GM21619 (cell line): ENCODE measurements at regions not wholly inside any gene's neighbourhood (a gene's known extent, or its start where the extent isn't known, plus 50 kb on each side); places are given as distances from the start of the nearest gene placed in this dataset.

Source experiments
- ATAC-seq: cut with Tn5 transposase; IDR thresholded peaks from one replicate; pipeline ENCODE4 v1.9.1; 2021; ENCODE audit not compliant: unreplicated experiment

DNA sequence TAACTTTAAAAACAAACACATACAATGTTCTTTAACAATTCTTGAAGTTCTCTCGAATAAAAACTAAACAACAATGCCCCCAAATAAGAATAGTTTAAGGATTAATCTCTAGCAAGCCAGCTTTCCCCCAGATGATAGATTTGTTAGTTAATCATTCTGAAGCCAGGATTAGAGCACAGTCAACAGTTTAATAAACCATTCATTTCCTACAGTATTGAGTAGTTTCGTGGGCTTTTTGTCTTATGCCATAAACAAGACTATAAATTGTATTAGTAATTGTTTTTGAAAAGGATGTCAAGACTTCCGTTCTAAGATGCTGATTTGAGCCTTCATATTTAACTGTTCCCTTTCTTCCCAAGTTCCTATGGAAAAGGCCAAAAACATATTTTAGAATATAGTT lies 136.6 kb downstream of the PIK3R1 start:
- ATAC-seq: no peak

DNA sequence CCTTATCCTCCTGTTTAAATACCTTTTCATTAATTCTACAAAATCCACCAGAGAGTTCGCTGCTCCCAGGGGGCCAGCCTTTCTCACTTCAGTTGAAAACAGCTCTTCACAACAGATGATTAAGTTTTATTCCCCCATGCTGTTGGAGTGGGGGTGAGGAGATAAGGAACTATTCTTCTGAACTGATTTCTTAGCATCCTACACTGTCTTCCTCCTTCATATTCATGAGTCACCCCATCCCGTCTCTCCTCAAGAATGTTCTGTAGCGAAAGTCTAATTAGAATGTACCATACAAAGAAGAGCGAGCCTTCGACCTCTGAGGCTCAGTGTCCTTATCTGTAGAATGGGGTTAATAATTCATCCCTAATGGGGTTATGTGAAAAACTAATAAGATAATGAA lies 138.0 kb downstream of the PIK3R1 start:
- no peak for ATAC-seq

DNA sequence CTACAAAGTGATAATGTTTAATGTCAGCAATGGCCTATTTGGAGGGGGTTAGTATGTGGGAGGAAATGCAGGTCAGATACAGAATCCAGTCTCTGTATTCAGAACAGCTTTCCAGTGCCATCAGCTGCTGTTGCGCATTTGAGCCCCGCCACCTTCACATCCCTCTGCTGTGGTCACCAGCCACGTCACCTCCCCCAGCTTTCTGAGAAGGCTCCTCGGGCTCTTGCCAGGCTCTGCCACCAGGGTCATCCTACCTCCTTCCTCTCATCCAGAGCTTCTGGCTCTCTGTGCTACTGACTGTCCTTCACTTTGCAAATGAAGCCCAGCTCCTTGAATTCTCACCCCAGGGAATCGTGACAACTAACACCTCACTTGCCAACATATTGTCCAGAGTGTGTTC lies 138.8 kb downstream of the PIK3R1 start:
- no peak for ATAC-seq

DNA sequence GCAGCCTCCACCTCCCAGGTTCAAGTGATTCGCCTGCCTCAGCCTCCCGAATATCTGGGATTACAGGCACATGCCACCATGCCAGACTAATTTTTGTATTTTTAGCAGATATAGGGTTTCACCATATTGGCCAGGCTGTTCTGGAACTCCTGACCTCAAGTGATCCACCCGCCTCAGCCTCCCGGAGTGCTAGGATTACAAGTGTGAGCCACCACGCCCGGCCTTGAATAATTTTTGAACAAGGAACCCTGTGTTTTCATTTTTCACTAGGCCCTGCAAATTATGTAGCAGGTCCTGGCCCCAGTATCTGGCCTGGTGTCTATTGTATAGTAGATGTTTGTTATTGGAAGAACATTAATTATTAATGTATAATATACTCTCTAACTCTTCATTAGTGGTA lies 140.7 kb downstream of the PIK3R1 start:
- ATAC-seq: no peak

DNA sequence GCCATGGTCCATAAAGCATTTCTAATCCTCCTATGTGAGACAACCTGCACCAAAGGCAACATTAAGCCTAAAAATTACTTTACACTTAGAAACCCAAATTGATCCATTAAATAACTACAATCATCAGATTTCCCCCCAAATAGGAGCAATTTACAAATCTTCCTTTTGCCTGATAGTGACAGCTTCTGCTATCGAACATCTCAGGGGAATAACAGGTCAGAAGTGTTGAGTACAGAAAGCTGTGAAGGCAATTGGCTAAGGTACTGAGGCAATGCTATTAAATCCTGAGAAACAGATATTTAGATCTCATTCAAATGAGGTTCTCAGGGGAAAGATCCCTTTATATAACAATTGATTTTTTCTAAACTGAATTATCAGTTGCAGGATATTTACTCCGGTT lies 141.1 kb downstream of the PIK3R1 start:
- no peak for ATAC-seq

DNA sequence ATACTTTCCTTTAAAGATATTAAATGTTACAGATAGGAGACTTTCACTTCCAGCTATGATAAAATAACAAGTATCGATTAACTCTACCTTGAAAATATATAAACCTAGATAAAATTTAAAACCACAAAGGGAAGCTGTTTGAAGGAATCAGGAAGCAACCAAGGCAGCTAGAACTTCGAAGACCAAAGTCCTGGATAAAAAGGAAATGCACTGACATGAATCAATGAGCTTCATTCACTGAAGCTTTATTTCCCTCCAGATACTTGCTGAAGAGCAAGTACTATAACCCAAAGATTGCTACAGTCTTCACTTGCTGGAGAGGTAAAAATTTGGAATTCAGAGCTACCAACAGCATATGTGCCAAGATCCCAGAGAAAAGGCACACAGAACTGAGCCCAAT lies 144.1 kb downstream of the PIK3R1 start:
- ATAC-seq: no peak

DNA sequence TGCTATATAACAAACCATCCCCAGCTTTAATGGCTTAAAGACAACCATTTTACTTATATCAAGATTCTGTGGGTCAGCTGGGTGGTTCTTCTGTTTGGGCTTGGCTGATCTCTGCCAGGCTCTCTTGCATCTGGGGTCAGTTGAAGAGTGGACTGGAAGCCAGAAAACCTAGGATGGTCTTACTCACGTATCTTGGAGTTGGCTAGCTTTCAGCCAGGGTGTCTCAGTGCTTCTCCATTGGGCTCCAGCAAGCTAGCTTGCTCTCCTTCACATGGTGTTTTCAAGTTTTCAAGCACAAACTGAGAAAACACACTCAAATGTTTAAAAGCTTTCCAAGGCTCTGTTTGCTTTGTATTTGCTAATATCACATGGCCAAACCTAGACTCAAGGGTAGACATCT lies 146.8 kb downstream of the PIK3R1 start:
- no peak for ATAC-seq

DNA sequence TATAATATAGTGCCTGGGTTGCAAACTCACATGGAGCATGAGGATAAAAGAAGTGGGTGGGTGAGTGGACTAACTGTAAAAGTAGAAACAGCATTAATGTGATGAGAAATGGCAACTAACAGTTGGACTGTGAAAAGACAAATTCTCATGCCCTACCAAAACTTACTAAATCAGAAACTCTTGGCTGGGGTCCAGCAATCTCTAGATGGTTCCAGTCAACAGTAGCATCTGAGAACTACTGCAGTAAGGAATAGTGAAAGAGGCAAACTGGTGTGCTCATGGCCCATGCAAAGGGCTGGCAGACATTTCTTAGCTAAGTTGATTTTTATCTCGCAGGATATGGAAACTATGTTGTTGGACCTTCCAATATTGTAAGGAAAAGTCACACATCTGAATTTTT lies 150.3 kb downstream of the PIK3R1 start:
- ATAC-seq: no peak

DNA sequence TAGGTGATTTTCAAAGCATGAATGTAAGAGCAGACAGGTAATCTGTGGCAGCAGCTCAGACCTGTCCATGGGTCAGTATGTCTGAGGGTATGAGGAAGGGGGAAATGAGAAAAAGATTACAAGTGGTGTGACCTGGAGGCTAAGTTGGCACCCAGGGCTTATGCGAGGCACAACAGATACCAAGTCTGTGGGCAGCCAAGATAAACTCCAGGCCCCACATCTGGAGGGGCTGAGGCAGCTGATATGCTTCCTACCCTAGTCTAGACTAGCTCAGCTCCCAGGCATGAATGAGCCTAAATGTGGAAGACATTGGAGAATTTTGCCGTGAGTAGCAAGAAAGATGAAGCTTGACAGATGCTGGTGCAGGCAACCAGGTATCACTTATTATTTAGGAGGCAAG lies 151.7 kb downstream of the PIK3R1 start:
- ATAC-seq: no peak

DNA sequence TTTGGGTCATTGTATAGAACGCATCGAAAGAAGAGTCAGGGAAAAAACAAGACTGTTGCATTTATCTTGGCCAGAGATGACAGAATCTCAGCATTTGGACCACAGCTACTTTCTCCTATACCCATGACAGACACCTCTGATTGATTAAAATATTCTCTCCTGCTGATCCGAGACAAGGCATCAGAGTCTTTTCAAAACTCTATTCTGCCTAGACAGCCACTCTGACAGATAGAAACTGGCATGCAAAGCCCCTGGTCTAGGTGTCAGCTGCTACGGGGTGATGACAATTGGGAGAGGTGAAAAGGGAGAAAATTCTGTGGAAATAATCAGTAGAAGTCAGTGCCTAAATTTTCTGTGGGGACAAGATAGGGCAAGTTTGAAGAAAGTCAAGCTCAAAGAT lies 152.2 kb downstream of the PIK3R1 start:
- no peak for ATAC-seq

DNA sequence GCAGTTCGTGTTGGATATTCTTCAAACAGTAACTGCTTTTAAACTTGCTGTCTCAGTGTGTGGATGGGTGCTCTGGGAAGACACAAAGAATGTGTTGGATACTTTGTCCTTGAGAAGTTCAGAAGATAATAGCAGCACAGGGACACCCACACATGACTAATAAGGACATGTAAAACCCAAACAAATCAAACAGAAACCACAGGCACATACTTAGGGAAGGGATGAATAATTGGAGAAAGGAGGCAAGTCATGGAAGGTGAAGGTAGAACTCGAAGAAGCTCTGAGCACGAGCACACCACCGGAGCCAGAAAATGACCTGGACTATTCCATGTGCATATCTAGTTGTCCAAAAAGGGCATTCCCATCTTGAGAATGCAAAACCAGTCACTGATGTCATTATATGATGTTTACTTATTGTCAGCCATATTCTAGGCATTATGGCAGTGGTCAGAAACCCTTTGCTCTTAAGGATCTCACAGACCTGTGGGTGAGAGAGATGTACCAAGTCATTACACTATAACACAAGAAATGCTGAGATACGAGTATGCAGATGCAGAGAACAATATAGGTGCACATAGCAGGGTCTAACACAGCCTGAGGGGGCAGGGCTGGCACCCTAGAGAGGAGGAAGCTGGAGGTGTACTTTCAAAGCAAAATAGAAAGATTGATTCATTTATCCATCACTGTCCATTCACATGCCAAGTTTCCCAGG lies 152.9 kb downstream of the PIK3R1 start:
- ATAC-seq: no peak

DNA sequence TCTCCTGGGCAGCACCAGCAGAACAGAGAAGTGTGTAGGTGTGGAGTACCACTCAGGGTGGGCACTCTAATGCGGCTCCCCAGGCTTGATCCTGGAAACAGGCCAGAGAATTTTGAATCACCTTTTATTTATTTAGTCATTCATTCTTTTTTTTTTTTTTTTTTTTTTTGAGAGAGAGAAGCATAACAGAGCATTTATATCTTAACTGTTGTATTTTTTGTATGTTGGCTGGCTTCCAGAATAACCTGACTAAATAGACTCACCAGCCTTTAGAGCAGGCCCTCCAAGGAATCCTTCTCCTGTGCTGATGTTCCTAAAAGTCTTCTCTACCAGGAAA lies 153.4 kb downstream of the PIK3R1 start:
- ATAC-seq: no peak

DNA sequence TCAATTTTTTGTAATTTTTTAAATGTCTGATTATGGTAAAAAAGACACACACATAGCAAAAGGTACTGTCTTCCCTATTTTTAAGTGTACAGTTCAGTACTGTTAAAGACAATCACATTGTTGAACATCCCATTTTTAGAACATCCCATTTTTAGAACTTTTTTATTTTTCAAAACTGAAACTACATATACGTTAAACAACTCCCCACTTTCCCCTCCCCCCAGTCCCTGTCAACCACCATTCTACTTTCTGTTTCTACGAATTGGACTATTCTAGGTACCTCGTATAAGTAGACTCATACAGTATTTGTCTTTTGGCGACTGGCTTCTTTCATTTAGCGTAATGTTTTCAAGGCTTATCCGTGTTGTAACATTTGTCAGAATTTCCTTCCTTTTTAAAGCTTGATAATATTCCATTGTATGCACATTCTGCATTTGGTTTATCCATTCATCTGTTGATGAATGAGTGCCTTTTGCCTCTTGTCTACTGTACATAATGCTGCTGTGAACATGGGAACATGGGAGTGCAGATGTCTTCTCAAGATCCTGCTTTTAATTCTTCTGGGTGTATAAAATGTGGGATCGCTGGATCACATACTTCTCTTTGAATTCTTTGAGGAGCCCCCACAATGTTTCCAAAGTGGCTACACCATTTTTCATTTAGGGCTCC lies 154.0 kb downstream of the PIK3R1 start:
- peak; percentile 86 for ATAC-seq

DNA sequence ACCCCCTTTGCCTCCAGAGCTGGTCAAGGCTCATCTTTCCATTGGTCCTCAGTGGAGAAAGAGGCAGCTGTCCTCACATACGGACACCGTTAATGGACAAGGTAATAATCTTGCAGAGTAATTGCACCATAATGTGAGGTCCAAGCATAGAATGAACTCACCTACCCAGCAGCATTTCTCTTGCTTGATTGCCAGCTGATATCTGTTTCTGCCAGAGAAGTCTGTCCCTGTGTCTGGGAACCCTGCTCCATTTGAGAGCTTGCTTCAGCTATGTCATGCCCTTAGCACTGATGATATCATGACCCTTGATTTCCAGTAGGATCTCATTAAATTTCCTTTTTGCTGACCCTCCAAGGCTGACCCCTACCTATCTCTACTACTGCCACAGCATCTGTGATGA lies 154.6 kb downstream of the PIK3R1 start:
- ATAC-seq: no peak

DNA sequence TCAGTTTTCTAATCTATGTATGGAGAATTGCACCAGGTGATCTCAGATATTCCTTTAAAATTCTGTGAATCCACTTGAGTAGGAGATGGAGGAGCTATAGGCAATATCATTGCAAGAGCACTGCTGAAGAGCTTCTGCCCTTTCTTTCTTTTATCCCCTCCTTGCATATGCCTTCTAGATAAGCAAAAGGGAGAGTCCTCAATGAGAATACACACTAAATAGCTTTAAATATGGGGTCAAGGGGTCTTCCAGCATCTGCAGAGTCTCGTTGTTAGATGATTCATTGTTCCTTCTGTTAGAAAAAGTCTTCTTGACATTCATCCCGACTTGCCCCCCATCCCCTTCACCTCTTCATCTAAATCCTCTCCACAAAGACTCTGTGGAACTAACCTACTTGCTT lies 156.1 kb downstream of the PIK3R1 start:
- ATAC-seq: no peak

DNA sequence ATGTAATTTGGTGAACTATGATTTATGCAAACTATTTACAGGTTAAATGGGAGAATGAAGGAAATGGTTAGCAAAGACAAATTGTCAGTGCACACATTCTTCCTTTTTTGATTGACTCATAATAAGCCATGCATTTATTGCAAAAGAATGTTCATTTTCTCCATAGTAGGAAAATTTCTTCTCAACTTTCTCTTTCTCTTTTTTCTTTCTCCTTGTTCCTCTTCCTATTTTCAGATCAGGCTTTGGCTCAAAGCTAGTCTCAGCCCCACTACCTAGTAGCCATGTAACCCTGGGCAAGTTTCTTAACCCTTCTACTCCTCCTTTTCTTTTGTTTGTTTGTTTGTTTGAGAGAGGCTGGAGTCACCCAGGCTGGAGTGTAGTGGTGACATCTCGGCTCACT lies 156.6 kb downstream of the PIK3R1 start:
- ATAC-seq: no peak

DNA sequence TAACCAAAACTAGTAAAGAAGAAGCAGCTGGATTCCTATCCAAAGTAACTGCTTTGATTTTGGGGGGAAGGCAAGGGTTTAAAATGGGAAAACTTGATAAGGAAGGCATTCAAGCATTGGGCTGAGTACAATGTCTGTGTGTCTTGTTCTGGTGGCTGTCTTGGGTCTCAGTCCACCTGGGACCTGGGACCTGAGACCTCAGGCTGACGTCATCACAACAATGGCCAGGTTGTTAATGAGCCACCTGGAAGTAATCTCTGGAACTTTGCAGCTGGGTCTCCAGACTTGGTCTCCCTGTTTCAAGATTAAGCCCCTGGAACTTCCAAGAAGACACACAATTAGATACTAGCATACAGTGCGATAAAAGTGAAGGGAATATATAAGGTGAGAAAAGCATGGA lies 157.5 kb downstream of the PIK3R1 start:
- no peak for ATAC-seq

DNA sequence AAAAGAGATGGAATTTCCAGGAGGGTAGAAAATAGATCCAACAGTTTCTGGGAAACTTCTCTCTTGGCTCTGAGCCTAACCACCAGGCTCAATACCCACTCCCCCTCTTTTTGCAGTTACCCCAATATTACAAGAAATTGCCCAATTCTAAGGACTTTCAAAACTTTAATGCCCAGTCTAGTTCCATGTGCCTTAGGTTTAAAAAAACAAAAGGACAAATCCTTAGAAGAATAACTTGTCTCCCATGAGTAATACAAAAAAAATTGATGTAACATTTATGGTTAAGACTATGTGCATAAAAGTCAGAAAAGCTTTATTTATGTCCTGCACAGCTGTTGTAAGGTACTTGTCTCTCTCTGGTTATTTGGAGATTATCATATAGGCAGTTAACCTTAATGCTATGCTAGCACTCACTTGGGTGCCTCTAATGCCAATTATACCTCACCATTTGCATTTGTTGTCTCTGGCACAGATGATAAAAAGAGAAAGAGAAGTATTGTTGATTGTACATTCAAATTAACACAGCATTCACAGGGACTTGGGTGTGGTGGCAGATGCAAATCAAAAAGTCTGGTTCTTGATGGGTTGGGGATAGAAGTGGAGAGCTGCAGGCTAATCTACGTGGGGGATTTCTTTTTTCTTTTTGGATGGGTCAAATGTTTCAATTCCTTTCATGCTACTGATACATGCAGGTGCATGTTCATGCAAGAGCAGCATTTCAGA lies 159.4 kb downstream of the PIK3R1 start:
- ATAC-seq: no peak

DNA sequence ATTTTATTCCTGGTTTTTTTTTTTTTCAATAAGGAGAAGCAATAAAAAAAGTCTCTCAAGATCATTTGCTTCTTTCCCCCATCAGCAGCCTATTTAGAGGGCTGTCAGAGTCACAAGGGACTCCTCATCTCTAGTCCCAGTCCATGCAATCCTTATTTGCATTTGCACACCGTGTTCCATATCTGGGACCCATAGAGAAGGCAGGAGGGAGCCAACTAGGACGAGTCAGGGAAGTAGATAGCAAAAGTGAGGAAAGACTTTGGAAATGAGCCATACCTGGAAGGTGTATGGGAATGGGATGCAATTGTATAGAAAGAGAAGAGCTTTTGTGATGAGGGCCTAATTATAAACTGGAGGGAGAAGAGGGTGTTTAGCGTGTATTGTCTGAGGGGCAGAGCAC lies 160.0 kb downstream of the PIK3R1 start:
- ATAC-seq: no peak

DNA sequence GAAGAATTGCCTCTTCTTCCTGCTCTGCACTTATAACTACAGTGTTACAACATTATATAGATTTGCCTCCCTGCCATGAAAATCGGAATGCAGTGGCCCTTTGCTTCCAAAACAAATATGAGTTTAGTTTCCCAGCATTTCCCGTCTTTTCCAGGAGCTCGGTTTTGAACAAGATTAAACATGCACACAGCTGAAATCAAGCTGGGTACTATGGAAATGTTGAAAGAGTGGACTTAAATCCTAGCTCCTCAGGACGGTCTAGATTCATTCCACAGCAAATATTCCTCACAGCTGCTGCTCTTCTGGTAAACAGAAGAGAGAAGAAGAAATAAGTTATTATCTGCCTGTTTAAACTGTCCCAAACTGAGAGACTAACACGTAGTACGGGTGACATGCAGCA lies 161.4 kb downstream of the PIK3R1 start:
- ATAC-seq: no peak

DNA sequence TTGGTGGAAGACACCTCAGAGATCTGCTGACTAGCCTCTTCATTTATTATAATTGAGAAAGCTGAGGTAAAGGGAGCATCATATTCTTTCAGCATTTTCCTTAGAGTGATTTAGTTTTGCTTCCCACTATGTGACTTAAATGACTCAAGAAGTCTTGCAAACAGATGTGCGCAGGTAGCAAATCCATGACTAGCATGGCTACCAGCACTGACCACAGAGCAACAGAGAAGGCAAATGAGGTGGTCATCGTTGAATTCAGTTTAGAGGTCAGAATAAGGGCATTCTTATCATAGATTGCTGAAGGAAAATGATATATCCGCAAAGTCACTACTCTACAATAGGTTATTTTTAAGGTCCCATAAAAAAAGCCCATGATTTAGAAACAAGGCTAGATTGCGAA lies 162.2 kb downstream of the PIK3R1 start:
- no peak for ATAC-seq

DNA sequence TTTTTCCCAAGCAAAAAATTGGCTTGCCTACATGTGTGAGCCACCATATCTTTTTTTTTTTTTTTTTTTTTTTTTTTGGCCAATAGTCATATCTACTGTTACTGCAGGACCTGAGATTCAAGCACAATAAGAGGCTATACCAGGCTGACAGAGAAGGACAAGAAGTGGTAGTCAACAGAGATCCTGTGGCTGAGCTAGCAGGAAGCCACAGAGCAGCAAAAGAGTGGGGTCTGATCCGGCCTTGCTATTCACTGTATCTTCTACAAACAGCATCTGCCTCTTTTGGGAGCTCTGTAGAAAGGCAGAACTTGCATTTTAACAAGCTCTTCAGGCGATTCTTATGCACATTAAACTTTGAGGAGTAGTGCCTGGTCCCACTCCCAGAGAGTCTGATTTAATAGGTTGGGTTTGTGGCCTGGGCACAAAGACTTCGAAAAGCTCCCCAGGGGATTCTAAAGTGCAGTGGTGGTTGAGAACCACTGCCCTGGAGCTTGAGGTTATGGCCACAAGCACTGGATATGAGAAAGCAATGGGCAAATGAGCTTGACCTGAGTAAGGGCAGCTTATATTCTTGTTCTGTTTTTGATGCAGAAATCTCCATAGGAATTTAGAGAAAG lies 162.8 kb downstream of the PIK3R1 start:
- peak; percentile 84 for ATAC-seq
